ENCODE measurements at regions not wholly inside any gene's neighbourhood (a gene's known extent, or its start where the extent isn't known, plus 50 kb on each side); places are given as distances from the start of the nearest gene placed in this dataset.
"Not testable (repeated sequence)": the region's sequence is repeated elsewhere in the genome, so short reads cannot be mapped to it uniquely, and the experiment has no call there.

DNA sequence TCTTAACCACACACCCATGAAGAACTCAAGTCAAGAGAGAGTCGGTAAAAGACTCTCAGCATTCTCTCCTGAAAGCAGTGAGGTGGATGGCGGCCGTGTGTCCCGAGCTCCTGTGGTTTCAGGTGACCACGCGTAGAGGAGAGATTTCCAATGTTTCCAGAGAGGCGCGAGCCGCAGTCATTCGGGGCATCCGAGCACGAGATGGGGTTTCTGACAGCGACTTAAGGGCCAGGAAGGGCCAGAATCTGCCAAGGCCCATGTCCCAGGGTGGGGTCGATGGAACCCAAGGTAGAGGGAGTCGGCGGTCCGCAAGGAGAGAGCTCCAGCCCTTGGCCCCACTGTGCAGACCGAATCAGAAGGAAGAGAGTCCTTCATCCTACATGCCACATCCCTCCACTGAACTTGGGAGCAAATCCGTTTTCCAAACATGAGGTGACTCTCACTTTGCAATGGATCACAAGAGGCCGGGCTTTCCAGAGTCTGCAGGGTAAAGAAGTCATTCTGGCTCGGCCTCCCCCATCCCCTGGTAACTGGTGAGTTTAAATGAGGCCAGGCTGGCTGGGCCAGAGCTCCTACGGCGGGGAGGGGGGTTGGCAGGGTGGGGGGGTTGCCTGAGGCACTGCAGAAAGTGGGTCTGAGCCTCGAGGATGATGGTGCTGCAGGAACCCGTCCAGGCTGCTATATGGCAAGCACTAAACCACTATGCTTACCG, 1511.8 kb upstream of the DEFB115 start:
- H4K20me1 ChIP-seq (ENCODE audit: insufficient read depth, low read length); H3K36me3 ChIP-seq (ENCODE audit: control insufficient read depth, insufficient read depth, low read length); H3K23ac ChIP-seq (ENCODE audit: low read depth, low read length); POLR2A ChIA-PET (ENCODE audit: unreplicated experiment); H4K5ac ChIP-seq (ENCODE audit: low read depth, low read length); H3K27ac ChIP-seq (ENCODE audit: insufficient read depth, low read length); H3K18ac ChIP-seq (ENCODE audit: low read depth, low read length); in situ Hi-C loops (cut with MboI; ENCODE audit: low sequenced_read_pairs); H2AK9ac ChIP-seq (replicated peaks; ENCODE audit: low read depth, low read length, poor library complexity); H3K56ac ChIP-seq (ENCODE audit: extremely low read depth, insufficient read depth, low read length); H3K27me3 ChIP-seq (ENCODE audit: control insufficient read depth, insufficient read depth, low read length); H3K79me1 ChIP-seq (ENCODE audit: low read depth in 1 of 2, low read length in 2 of 2); H2BK120ac ChIP-seq (ENCODE audit: low read depth, low read length); H4K8ac ChIP-seq (ENCODE audit: low read depth in 2 of 2, low read length in 2 of 2); H2BK15ac ChIP-seq (ENCODE audit: low read depth, low read length); H4K91ac ChIP-seq (ENCODE audit: insufficient read depth, low read depth, low read length); H3K9me1 ChIP-seq (ENCODE audit: insufficient read depth, low read length); DNase-seq; H3K14ac ChIP-seq (replicated peaks; ENCODE audit: low read depth, low read length); BruUV-seq (replicated peaks); H3K4me1 ChIP-seq (ENCODE audit: control insufficient read depth, insufficient read depth, low read length); H2AFZ ChIP-seq (replicated peaks; ENCODE audit: low read length, poor library complexity); intact Hi-C loops (cut with micrococcal nuclease); H3K4me3 ChIP-seq (ENCODE audit: insufficient read depth, low read depth, low read length); H2BK5ac ChIP-seq (ENCODE audit: low read depth, low read length, poor library complexity, severe bottlenecking); H2BK20ac ChIP-seq (ENCODE audit: low read depth, low read length); dilution Hi-C loops (cut with HindIII; ENCODE audit: low sequenced_read_pairs, unreplicated experiment); H2AK5ac ChIP-seq (ENCODE audit: low read depth, low read length); H3K9ac ChIP-seq (ENCODE audit: low read depth, low read length); H3K4me2 ChIP-seq (ENCODE audit: low read depth, low read length); CTCF ChIA-PET; H3K4ac ChIP-seq (ENCODE audit: low read depth, low read length); ATAC-seq (ENCODE audit: low read depth): not testable (repeated sequence)
- H3K9me3 ChIP-seq (ENCODE audit: control insufficient read depth, insufficient read depth, low read length): peaks cover 28% of the 10 kb centered on the region
- 97% methylated on average over 6 of the region's 26 CpGs; no CpG with 5 or more reads in 1 of the 2 experiments for WGBS, 2 experiments (ENCODE audit: extremely low coverage in 2 of 2, insufficient read length in 1 of 2)

Measured in IMR-90 (cell line).